GM18868 (cell line): ENCODE measurements at regions not wholly inside any gene's neighbourhood (a gene's known extent, or its start where the extent isn't known, plus 50 kb on each side); places are given as distances from the start of the nearest gene placed in this dataset.

Experiments
- ATAC-seq: cut with Tn5 transposase; IDR thresholded peaks from one replicate; pipeline ENCODE4 v1.9.1; 2021; ENCODE audit warnings: mild to moderate bottlenecking, moderate library complexity; ENCODE audit not compliant: unreplicated experiment

DNA sequence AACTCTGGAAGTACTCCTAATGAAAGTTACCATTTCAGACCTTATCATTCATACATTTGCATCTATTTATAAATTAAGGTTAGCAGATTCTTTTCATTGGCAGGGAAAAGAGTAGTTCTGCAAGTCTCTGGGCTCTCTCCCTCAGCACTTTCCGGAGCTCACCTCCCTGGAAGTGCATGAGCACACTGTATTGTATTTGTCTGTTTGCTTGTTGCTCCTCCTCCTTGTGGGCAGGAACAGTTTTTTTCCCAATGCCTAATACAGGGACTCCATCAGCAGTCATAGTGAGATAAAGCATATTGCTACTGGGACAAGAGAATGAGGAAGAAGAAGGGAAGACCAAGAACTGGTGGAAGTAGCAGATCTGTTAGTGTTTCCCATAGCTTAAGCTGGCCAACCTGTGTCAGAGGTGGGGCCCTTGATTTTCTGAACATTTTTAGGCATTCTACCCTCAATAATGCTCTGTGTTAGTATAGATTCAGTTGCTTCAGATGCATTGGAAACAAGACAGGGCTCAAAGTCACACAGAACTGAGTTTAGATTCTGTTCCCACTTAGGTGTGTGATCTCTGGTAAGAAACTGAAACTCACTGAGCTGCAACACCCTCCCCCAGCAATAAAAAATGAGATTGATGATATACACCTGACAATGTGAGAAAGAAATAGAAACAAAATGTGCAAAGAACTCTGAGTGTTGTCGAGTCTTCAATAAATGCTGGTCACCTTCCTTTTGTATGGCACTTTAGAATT is 407.8 kb downstream of the TUSC7 start:
- no peak for ATAC-seq

DNA sequence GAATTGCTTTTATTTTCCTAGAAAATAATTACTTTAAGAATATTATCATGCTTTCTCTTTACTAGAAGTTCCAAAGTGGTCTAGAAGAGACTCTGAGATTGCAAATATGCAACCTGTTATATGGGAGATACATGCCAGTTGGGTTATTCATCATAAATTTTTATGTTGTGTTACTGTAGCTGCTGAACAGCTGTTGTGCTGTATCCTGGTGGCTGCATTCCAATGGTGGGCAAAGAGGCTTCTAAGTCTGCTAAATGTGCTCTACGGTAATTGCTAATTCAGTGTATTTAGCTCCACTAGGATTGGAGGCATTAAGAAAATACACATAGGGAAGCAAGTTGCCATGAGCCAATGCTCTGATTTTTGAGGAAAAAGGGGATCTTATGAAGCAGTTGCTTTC is 409.0 kb downstream of the TUSC7 start:
- ATAC-seq: no peak

DNA sequence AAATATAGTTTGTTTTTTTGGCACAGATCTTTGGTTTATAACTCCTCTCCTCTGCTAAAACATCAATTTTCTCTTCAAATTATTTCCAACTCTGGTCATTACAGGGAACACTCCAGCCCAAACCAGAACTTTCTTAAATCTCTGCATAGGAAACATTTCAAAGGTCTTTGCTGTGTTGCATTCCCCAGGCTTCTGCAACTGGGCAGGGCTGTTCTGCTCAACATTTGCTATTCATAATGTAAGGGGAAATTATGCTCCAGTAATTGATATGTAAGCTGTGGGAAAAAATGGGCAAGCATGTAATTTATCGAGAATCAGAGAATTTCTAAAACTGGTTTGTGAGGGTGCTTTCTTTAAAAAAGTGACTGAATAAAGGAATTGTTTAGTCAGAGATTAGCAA is 410.4 kb downstream of the TUSC7 start:
- no peak for ATAC-seq

DNA sequence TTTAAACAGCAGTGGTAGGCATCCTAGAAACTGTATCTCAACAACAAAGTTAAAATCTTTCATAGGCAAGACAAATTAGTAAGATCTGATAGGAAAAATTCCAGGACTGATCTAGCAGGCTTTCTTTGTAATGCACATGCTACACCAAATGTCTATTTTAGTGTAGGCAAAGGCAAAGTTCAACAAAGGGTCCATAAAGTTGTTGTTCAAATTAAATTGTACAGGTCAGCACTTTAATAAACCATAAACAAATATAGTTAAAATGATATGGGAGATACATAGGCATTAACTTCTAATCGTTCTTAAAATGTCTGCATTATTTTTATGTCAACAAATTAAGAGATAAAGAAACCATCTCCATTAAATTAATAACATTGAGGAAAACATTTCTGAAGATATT is 413.0 kb downstream of the TUSC7 start:
- ATAC-seq: no peak

DNA sequence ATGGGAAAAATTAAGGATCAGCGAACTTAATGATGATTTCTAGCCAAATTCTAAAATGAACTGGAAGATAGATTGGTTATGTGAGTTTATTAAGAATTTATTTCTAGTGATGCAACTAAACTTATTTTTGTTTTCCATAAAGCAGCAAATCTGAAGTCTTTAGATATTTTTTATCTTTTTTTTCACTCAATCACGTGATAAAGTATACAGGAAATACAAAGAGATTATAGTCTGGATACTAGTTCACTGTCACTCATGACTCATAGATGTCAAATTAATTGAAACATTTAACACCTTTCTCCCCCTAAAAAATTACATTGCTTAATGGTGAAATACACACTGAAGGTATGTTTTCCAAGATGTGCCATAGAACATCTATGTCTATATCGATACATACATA is 416.9 kb downstream of the TUSC7 start:
- no peak for ATAC-seq

DNA sequence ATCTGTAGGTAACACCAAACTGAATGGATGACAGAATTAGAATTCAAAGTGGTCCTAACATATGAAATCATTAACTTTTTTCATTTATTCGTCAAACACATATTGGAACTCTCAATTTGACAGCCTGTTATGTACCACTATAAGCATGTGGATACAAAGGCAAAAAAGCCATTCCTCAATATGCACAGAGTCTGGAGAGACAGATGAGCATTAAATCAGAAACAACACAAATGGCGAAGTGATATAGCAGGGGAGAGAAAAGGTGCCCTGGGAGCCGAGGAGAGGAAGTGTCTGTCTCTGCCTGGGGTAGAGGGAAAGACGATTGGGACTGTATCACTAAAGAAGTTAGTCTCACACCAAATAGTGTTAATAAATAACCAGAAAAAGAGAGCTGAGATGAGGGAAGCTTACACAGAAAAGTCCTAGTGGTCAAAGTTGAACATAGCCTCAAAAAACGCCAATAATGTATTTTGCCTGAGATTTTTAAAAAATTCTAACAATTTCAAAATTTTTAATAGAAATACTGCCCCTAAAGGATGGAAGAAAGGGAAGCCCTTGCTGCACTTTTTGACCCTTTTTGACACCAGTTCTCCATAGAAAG is 417.5 kb downstream of the TUSC7 start:
- ATAC-seq: no peak

DNA sequence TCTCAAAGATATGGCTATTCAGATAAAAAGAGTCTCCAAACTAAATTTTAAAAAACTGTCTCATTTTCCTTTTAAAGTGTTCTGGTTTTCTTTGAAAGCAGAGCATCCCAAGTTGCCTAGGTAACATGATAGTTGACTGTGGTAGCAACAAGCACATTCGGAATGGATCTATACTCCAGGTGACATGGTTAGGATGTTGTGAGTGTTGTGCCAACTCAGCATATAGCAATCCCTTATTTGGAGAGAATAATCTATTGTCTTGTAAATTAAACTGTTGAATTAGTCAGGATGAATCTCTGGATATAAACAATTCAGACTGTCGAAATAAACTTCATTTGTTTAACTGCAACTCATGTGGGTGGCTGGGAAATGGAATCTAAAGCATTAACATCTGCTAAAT is 418.6 kb downstream of the TUSC7 start:
- ATAC-seq: no peak

DNA sequence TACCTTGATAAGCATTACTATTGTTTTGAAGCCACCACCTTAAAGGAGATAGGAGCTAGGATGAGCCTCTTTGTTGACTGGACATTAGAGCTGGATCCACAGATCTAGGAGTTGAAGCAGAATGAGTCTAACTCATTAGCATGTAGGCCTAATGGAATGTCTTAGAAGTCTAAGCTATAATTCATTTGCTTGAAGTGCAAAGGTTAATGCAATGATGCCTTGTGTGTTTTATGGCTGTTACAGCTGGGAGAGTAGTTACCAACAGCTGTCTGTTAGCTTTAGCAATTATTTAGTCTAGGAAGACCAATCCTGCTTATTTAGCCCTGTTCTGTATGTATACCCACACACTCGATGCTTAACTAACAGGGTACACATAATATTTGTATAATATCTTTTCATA is 419.3 kb downstream of the TUSC7 start:
- ATAC-seq: no peak

DNA sequence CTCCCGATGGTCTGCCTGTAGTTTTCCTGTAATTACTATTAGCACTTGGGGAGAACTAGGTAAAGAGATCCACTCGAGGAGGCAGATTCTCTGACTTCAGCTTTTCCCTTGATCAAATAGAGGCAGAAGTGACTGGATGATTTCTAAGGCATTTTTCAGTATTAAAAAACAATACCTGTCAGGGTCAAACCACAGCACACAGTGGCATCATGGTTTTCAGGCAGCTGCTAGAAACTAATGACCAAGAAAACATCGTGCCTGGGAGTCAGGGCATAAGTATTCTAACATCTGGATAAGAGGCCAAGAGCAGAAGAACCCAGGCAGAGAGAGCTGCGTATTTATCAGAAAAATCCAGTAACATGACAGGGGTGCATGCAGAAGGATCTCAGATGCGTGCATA is 419.9 kb downstream of the TUSC7 start:
- ATAC-seq: no peak

DNA sequence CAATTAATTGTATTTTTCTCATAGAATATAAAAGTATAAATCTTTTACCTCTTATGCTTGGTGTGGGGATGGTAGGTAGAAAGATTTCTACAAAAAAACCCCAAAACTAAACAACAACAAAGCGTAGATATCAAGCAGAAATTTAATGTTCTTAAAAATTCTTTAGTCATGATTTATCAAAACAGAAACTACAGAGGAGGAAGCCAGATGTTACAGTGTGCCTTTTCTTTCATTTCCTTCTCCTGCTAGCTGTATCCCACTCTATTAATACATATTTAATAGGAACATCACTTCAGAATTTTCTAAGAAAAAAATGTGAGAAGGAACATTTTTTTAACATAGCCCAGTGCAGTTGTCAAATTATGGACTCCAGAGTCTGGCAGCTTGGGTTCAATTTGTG is 420.6 kb downstream of the TUSC7 start:
- no peak for ATAC-seq

DNA sequence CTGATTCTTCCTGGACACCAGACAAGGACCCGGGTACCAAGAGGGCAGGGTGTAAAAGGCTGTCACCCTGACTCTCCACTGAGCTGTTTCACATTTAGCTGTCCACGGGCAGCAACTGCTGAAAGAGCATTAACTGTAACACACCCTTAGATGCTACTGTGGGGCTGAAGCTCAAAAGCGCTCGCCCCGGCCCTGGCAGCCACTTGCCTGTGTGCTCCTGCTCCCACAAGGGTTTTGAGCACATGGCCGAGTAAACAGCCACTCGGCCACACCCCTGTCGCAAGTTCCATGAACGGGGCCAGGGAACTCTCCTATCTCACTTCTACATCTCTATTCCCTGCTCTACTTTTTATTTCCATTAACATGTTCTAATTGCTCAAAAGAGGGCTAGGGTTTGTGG is 421.7 kb downstream of the TUSC7 start:
- no peak for ATAC-seq

DNA sequence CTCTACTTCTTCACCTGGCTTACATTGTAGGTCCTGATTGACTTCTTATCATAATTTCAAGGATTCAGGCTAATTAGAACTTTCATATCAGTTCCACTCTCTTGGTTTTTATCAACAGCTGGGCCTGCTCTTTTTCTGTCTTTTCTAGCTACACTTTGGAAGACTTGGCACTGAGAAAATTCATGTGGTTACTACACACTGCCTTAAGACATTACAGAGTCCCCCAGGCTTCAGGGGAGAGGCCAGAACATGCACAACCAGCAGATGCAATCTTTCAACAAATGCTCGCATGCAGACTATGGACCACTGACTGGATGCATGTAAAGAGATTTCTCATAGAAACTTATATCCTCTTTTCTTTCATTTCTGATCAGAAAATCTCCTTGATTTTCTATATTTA is 423.5 kb downstream of the TUSC7 start:
- ATAC-seq: no peak

DNA sequence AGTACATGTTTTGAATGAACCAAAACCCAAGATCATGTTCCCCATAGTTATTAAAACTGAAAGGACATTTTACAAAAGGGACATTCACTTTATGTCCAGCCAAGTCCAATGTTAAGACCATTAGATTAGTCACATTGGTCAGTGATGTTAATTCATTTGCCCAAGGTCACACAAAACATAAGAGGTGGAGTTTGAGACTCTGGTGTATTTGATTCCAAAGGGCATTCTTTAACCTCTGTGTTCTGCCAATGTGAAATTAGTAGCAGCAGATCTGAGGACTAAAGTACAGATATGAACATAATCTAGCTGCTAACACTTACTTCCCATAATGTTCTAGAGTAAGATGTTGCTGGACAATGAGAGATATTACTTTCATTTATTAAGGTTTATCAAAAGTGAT is 425.6 kb downstream of the TUSC7 start:
- no peak for ATAC-seq

DNA sequence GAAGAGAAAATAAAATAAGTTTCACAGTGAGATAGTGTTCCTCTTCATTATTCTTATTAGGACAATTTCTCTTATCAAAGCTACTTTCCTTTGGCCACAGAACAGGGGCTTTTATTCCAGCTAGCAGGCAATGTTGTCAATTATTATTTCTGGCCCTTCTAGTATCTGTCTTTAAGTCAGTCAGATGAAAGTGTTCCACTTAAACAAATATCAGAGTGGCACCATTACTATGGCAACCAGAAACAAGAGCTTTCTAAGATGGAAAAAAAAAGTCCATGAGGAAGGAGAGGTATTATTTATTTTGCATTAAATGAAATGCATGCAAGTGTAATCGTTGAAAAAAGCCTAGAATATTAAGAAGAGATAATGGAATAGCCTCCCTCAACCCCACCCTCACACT is 426.4 kb downstream of the TUSC7 start:
- no peak for ATAC-seq

DNA sequence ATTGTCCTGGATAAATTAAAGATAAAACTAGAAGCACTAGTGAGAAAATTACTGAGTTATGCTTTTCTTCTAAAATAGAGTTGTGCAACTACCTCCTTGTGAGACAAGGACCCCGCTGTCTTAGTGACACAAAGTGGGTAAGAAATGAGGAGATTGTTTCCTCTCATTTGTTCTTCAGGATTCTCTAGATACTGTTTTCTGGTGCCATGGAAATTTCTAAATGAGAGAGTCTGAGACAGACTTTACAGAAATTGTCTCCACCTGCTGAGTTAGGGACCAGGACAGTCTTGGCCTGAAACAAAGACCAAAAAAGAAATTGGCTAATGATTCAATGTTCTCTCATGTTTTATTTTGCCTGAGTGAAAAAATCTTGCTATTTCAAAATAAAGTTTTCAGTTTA is 427.5 kb downstream of the TUSC7 start:
- no peak for ATAC-seq

DNA sequence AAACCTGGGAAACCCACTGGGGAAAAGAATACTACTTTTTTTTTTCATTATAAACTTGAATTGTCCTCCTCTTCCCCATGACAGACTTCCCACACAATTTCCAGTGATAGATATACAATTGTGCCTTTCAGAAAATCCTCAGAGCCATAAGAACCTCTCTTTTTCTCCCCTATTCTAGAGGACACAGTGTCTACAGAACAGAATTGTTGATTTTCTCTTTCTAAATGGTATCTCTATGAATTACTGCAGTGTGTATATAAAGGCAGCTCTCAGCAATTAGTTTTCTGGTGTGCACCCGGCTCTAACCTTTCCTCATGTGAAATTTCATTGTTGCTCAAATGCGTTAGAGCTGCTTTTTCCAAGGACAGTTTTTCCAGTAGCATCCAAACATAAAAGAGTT is 430.1 kb downstream of the TUSC7 start:
- no peak for ATAC-seq

DNA sequence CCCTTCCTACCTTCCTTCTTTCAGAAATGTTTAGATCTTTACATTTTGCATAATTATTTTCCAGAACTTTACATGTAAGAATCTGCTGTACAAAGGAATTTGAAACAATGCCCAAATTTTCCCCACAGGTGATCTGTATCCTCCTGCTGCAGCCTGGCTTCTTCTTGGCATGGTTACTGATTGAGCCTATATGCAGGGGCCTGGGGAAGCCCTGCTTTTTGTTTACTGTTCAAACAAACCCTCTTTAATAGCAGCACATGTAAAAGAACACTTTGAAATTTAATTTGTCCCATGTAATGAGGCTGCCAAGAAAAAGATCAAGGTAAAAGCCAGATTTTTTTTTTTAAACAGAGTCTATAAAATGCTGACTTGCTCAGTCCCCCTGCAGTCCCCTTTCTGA is 432.2 kb downstream of the TUSC7 start:
- no peak for ATAC-seq

DNA sequence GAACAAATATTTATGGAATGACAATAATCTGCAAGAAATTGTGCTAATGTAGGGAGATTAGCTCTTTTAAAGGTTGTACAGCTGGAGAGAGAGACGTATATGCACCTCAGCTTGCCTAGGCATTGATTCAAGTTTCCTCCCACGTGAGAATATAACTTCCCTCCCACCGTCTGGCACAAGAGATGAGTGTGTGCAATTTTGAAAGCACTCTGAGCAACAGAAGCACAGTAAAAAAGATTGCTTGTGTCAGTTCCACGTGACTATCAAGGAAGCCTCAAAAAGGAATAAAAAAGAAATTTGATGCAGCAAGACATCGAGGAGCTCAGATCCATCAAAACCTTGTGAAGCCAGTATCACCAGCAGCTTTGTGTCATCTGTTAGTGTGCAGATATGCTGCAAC is 435.3 kb downstream of the TUSC7 start:
- no peak for ATAC-seq

DNA sequence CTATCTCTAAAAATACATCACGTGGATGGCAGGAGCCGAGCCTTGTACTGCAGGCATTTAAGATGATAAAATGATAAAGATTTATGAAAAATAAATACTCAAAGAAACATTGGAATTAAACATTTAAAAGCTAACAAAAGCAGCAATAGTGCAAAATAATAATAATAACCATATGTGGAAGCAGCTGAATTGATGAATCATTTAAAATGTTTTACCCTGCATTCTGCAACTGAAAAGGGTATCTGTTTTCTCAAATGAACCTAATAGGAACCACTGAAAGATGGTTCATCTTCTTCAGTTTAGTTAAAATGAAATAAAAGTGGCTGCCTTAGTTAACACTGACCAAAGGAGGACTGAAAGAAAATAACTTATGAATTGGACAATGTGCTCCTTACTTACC is 436.1 kb downstream of the TUSC7 start:
- ATAC-seq: no peak

DNA sequence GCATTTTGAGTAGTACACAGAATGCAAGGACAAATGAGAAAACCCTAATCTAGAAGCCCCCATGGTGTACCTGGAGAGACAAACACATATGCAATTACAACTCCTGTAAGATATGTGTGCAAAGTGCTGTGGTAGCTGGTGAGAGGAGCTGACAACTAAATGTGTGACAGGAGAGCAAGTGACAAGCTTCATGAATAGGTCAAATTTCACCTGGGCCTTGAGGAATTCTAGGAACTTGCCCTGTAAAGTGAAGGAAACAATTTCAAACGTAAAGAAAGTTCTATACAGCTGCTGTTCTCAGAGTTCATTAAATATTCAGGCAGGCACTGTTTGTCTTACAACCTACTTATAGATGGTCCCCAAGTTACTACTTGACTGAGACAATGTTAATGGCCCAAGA is 437.0 kb downstream of the TUSC7 start:
- no peak for ATAC-seq

DNA sequence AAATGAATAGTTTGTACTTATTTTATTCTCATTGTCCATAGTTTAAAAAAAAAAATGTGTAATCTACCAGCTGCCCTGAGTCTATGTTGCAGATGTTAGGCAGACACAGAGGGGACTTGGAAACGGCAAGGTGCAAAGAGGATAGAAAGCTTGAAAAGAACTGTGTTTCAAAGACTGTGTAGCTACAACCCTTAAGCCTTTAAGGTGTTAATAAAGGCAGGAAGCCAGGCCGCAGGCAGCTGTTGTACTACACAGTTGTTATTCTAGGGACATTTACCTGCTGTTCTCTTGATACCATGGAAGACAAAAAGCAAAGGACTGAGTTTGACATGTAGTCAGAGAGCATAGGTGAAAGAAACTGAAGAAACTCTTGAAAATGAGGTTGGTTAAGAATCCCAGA is 440.0 kb downstream of the TUSC7 start:
- no peak for ATAC-seq

DNA sequence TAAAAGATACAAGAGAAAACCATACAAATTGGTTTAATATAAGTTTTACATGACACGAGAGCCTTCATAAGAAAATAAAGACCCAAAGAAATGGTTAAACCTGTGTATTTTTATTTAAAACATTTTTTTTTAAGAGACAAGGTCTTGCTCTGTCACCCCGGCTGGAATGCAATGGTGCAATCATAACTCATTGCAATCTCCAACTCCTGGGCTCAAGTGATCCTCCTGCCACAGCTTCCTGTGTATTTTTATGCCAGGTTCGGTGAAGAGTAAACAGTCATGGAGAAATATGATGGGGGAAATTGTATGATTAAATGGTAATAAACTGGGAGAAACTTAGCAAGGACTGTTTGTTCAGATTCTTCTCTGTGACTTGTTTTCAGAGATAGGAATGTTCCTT is 441.0 kb downstream of the TUSC7 start:
- ATAC-seq: no peak

DNA sequence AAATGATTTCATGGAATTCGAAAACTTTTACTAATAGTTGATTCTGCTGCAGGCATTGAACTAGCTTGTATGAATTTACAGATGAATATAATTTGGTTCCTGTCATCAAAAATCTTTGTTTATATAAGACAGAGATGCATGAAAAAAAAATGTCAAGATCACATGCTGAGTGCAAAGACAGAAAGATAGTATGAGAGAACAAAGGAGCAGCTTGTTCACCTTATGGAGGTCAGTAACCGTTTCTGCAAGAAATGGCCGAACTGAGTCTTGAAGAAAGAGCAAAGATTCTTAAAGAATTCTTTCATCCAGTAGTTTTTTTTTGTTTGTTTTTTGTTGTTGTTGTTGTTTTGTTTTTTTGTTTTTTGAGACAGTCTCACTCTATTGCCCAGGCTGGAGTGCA is 450.6 kb downstream of the TUSC7 start:
- no peak for ATAC-seq
